OCI-LY7 (cell line): ENCODE measurements at regions not wholly inside any gene's neighbourhood (a gene's known extent, or its start where the extent isn't known, plus 50 kb on each side); places are given as distances from the start of the nearest gene placed in this dataset.

Experiments
- BruUV-seq: library from RNA; stranded (reverse); fragments of 400-500 nt; replicated peaks from 2 replicates; lab custom pipeline; 2021; lab: Mats Ljungman, UMichigan
- CTCF ChIA-PET: fragments of 300-600 bp; sonication (Branson Sonifier 250); formaldehyde crosslinking; loops from one replicate; lab custom pipeline; 2022; ENCODE audit warnings: antibody characterized with exemption; ENCODE audit not compliant: unreplicated experiment; lab: Charles Lee
- POLR2A ChIA-PET: fragments of 300-600 bp; sonication (Branson Sonifier 250); formaldehyde crosslinking; loops from one replicate; lab custom pipeline; 2022; ENCODE audit warnings: antibody characterized with exemption; lab: Charles Lee
- DNase-seq: peaks from one replicate; pipeline ENCODE4 v3.0.0-alpha.2; 2015; ENCODE audit warnings: low spot score
- H2AFZ ChIP-seq: fragments of 200-600 bp; sonication (generic), shearing (Covaris generic); 2 replicates; pipeline ENCODE4 v1.6.1; 2014; ENCODE audit warnings: mild to moderate bottlenecking, antibody characterized with exemption, low read length, moderate library complexity
- H3K27ac ChIP-seq: fragments of 200-600 bp; sonication (generic); 2 replicates; pipeline ENCODE4 v1.5.1; 2014; ENCODE audit warnings: mixed run types, low read depth, mild to moderate bottlenecking, moderate library complexity, low read length, inconsistent platforms; ENCODE audit not compliant: poor library complexity, severe bottlenecking
- H3K36me3 ChIP-seq: fragments of 200-600 bp; sonication (generic); 2 replicates; pipeline ENCODE4 v1.6.1; 2014; ENCODE audit warnings: mild to moderate bottlenecking, antibody characterized with exemption, low read length, moderate library complexity, mixed read lengths; ENCODE audit not compliant: insufficient read depth
- H3K4me1 ChIP-seq: fragments of 200-600 bp; sonication (generic); 2 replicates; pipeline ENCODE4 v1.5.1; 2014; ENCODE audit warnings: mild to moderate bottlenecking, low read length; ENCODE audit not compliant: insufficient read depth, poor library complexity, severe bottlenecking
- H3K4me2 ChIP-seq: fragments of 200-600 bp; sonication (generic); 2 replicates; pipeline ENCODE4 v1.6.1; 2014; ENCODE audit warnings: mild to moderate bottlenecking, low read length
- H3K4me3 ChIP-seq: fragments of 200-600 bp; sonication (generic); 2 replicates; pipeline ENCODE4 v1.5.1; 2014; ENCODE audit warnings: mild to moderate bottlenecking, low read depth, low read length; ENCODE audit not compliant: poor library complexity, severe bottlenecking
- H3K79me2 ChIP-seq: fragments of 200-600 bp; sonication (generic); 2 replicates; pipeline ENCODE4 v1.6.1; 2016; ENCODE audit warnings: low read depth, mild to moderate bottlenecking, low read length, moderate library complexity, mixed read lengths; ENCODE audit not compliant: insufficient read depth
- H3K9me2 ChIP-seq: fragments of 200-600 bp; sonication (generic); 2 replicates; pipeline ENCODE4 v1.6.1; 2016; ENCODE audit warnings: mild to moderate bottlenecking, low read length, mixed read lengths; ENCODE audit not compliant: insufficient read depth
- H3K9me3 ChIP-seq: fragments of 200-600 bp; sonication (generic); 2 replicates; pipeline ENCODE4 v1.6.1; 2014; ENCODE audit warnings: mild to moderate bottlenecking, mixed run types, low read length, mixed read lengths
- H4K20me1 ChIP-seq: fragments of 200-600 bp; sonication (generic); 2 replicates; pipeline ENCODE4 v1.6.1; 2014; ENCODE audit warnings: mild to moderate bottlenecking, antibody characterized with exemption, low read length, moderate library complexity, mixed read lengths; ENCODE audit not compliant: insufficient read depth
- EZH2phosphoT487 ChIP-seq: fragments of 200-600 bp; sonication (generic); IDR thresholded peaks from 2 replicates; pipeline ENCODE4 v1.6.1; 2018; ENCODE audit warnings: low read depth, borderline replicate concordance, mild to moderate bottlenecking, mixed run types, antibody characterized with exemption, low read length, moderate library complexity, mixed read lengths
- intact Hi-C: fragments of 100-400 bp; cut with micrococcal nuclease; formaldehyde crosslinking; loops from one replicate; pipeline ENCODE4 v1.10.0; 2022; ENCODE audit not compliant: unreplicated experiment
- TF ChIP-seq, protein P1 (sequence below): fragments of 200-600 bp; sonication (generic); conservative IDR thresholded peaks from 2 replicates; pipeline ENCODE4 v1.5.1; 2014; ENCODE audit warnings: mild to moderate bottlenecking, antibody characterized with exemption, low read length, moderate library complexity, mixed read lengths

GRCh38 chr6:22848121-22848520, 278.8 kb downstream of the HDGFL1 start:
- TF ChIP-seq EZH2phosphoT487 = no peak
- TF ChIP-seq, protein P1, sequence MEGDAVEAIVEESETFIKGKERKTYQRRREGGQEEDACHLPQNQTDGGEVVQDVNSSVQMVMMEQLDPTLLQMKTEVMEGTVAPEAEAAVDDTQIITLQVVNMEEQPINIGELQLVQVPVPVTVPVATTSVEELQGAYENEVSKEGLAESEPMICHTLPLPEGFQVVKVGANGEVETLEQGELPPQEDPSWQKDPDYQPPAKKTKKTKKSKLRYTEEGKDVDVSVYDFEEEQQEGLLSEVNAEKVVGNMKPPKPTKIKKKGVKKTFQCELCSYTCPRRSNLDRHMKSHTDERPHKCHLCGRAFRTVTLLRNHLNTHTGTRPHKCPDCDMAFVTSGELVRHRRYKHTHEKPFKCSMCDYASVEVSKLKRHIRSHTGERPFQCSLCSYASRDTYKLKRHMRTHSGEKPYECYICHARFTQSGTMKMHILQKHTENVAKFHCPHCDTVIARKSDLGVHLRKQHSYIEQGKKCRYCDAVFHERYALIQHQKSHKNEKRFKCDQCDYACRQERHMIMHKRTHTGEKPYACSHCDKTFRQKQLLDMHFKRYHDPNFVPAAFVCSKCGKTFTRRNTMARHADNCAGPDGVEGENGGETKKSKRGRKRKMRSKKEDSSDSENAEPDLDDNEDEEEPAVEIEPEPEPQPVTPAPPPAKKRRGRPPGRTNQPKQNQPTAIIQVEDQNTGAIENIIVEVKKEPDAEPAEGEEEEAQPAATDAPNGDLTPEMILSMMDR = no peak
- Histone ChIP-seq H3K9me3 (no peaks in the 10 kb centered on the region), H3K4me1 (no peaks in the 10 kb centered on the region), H3K9me2 (no peaks in the 10 kb centered on the region), H3K4me2 (no peak overlapping the region), H3K79me2 (no peaks in the 10 kb centered on the region), H3K4me3 (no peak overlapping the region), H3K27ac (no peak overlapping the region), H4K20me1 (no peaks in the 10 kb centered on the region), H3K36me3 (no peaks in the 10 kb centered on the region), H2AFZ (no peak overlapping the region)
- DNase-seq = no peak
- no TSS peak for BruUV-seq
- ChIA-PET POLR2A (interaction anchor here (0.7 kb wide), 1 partner anchor 494 kb away, joined by 5 read pairs; no protein-coding TSS in a partner anchor), CTCF (no interaction called here)
- intact Hi-C loops = no loop called here

DNA sequence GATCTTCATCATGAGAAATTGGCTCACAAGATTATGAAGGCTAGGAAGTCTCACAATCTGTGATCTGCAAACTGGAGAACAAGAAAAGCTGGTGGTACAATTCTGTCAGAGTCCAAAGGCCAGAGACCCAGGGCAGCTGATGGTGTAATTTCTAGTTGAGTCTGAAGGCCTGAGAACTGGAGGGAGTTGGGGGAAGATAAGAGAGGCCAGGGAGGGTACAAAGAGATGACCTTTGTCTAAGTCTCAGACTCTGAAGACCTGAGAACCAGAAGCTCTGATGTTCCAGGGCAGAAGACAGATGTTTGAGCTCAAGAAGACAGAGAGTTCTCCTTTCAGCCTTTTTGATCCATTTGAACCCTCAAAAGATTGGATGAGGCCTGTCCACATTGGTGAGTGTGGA, 280.6 kb downstream of the HDGFL1 start:
- CTCF ChIA-PET = no interaction called here
- Histone ChIP-seq H3K4me1 (no peaks in the 10 kb centered on the region), H3K9me3 (no peaks in the 10 kb centered on the region), H4K20me1 (no peaks in the 10 kb centered on the region), H3K9me2 (no peaks in the 10 kb centered on the region), H3K27ac (no peak overlapping the region), H3K36me3 (no peaks in the 10 kb centered on the region), H3K4me3 (no peak overlapping the region), H3K4me2 (no peak overlapping the region), H3K79me2 (no peaks in the 10 kb centered on the region), H2AFZ (no peak overlapping the region)
- intact Hi-C loops = no loop called here
- BruUV-seq = no TSS peak
- POLR2A ChIA-PET = no interaction called here
- no peak for DNase-seq
- TF ChIP-seq EZH2phosphoT487 = no peak
- TF ChIP-seq, protein P1 = no peak

DNA sequence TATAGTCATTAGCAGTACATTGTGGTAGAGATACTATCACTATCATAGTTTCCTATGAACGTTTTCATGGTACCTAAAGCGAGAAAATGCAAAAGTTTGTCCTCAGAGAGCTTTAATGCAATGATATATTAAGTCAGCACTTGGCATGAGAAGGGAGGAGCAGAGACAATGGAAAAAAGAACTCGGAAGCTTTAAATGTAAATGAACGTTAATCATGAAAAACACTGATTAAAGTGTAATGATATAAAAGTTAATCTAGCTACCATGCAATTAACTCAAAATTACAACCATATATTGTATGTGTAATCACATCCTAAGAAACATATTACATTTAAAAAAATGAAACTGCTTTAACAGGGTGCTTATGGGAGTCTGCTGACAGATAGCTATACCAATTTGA, 282.7 kb downstream of the HDGFL1 start:
- Histone ChIP-seq H3K9me2 (no peaks in the 10 kb centered on the region), H2AFZ (no peak overlapping the region), H3K4me2 (no peak overlapping the region), H3K36me3 (no peaks in the 10 kb centered on the region), H3K9me3 (no peaks in the 10 kb centered on the region), H3K4me1 (no peaks in the 10 kb centered on the region), H3K27ac (no peak overlapping the region), H4K20me1 (no peaks in the 10 kb centered on the region), H3K4me3 (no peak overlapping the region), H3K79me2 (no peaks in the 10 kb centered on the region)
- intact Hi-C loops = no loop called here
- CTCF ChIA-PET = no interaction called here
- no peak for DNase-seq
- POLR2A ChIA-PET = no interaction called here
- BruUV-seq = no TSS peak
- TF ChIP-seq, protein P1 = no peak
- TF ChIP-seq EZH2phosphoT487 = no peak
